ENCODE measurements at regions not wholly inside any gene's neighbourhood (a gene's known extent, or its start where the extent isn't known, plus 50 kb on each side); places are given as distances from the start of the nearest gene placed in this dataset.

GRCh38 chr3:135865085-135865484, 100.4 kb upstream of the PPP2R3A start:
- no peak for TF ChIP-seq CTCF (IDR thresholded peaks at IDR 0.05)
- no peak for TF ChIP-seq POLR2A (IDR thresholded peaks at IDR 0.05)
